ENCODE measurements at regions not wholly inside any gene's neighbourhood (a gene's known extent, or its start where the extent isn't known, plus 50 kb on each side); places are given as distances from the start of the nearest gene placed in this dataset.

DNA sequence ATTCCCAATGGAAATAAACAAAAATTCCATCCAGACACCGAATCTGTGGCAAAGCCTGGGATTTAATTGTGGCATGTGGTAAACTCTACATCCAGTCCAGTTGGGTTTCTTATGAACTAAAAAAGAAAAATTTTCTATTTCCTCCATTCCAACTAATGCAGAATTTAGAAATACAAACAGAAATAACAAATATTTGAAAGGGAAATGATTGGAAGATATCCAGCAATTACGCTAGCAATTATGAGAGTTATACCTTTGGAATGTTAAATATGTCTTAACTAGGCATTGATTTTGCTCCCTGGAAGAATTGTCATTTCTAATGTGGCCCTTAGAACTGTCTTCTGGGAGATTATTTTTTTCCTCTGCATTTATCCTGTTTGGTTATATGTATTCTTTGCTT, 421.4 kb upstream of the KLHL1 start:
- H3K4me1 ChIP-seq = no peaks in the 10 kb centered on the region
- H3K27me3 ChIP-seq = no peaks in the 10 kb centered on the region
- H3K27ac ChIP-seq = no peak overlapping the region
- no peaks in the 10 kb centered on the region for H3K36me3 ChIP-seq
- H3K9me3 ChIP-seq = no peaks in the 10 kb centered on the region
- TF ChIP-seq, protein P1, sequence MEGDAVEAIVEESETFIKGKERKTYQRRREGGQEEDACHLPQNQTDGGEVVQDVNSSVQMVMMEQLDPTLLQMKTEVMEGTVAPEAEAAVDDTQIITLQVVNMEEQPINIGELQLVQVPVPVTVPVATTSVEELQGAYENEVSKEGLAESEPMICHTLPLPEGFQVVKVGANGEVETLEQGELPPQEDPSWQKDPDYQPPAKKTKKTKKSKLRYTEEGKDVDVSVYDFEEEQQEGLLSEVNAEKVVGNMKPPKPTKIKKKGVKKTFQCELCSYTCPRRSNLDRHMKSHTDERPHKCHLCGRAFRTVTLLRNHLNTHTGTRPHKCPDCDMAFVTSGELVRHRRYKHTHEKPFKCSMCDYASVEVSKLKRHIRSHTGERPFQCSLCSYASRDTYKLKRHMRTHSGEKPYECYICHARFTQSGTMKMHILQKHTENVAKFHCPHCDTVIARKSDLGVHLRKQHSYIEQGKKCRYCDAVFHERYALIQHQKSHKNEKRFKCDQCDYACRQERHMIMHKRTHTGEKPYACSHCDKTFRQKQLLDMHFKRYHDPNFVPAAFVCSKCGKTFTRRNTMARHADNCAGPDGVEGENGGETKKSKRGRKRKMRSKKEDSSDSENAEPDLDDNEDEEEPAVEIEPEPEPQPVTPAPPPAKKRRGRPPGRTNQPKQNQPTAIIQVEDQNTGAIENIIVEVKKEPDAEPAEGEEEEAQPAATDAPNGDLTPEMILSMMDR (IDR thresholded peaks at IDR 0.05) = no peak
- no peak overlapping the region for H3K4me3 ChIP-seq
- intact Hi-C loops (cut with DNase I) = no loop called here
- no peak overlapping the region for H3K9ac ChIP-seq (ENCODE audit: low read depth in 2 of 2, low read length in 2 of 2)
- DNase-seq = no peak

DNA sequence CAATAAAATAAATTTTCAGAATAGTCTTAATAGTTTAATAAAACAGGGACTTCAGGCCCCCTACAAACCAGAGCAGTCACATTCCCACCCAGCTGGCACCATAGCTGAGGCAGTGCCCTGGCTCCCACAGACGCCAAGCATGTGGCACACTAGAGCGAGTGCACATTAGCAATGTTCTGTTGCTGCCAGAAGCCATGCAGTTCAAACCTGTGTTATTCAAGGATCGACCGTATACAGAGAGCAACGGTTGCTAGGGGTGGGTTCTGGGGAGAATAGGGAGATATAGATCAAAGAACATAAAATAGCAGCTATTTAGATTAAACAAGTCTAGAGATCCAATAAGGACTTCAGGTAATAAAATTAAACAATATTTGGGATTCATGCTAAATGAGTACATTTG, 419.3 kb upstream of the KLHL1 start:
- Histone ChIP-seq H3K9me3 (no peaks in the 10 kb centered on the region), H3K27me3 (no peaks in the 10 kb centered on the region), H3K4me1 (no peaks in the 10 kb centered on the region), H3K4me3 (no peak overlapping the region), H3K36me3 (no peaks in the 10 kb centered on the region), H3K27ac (no peak overlapping the region), H3K9ac (ENCODE audit: low read depth in 2 of 2, low read length in 2 of 2) (no peak overlapping the region)
- TF ChIP-seq, protein P1 (IDR thresholded peaks at IDR 0.05) = no peak
- intact Hi-C loops (cut with DNase I) = no loop called here
- no peak for DNase-seq

DNA sequence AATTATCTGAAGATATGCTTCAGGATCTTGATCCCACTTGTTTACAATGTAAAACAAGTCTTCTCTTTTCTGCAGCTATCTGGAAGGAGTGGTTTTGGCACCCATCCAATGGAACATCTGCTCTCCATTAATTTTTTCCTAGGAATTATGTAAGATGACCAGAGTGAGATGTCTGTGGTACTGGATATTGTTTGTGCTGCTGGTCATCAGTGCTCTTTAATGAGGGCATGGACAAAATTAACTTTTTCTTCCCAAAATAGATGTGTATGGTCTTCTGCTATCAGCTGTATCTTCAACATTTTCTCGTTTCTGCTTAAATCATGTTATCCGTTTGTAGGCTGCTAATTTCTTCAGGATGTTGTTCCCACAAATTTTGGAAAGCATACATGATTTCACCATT, 415.4 kb upstream of the KLHL1 start:
- no peak for DNase-seq
- intact Hi-C loops (cut with DNase I) = no loop called here
- H3K9me3 ChIP-seq = no peaks in the 10 kb centered on the region

DNA sequence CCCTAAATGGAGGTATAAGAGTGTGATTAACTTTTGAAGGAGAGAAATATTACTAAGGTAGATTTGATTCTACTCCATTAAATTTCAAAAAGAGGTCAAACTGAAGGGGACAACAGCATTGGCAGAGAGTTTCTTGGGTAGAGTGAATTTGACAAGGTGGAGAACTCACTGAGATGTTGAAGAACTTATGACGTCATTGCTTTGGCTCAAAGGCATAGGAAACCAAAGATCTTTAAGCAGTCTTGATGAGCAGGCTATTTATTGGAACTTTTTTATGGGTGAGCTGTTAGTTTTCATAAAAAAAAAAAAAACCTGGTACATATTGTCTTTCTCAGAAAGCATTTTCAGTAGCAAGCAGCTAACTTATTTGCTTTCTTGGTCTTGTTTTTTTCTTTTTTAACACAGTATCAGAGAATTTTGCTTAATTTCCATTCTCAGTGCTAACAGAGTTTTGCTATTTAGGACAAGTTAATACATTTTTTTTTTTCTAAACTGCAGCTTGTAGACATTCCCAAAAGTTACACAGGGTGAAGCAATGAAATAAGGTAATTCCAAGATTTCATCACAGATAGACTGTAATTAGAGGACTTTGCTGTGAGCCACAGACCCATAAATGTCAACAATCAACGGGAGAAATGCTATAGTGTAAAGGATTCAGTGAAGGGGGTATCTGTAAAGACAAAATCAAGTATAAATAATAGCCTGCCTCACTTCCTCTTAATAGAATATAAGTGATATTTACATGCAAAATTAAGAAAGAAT, 412.2 kb upstream of the KLHL1 start:
- intact Hi-C loops (cut with DNase I) = no loop called here
- TF ChIP-seq, protein P1 (IDR thresholded peaks at IDR 0.05) = no peak

More for the DNA sequence above, 415.4 kb upstream of the KLHL1 start:
- H3K9ac ChIP-seq (ENCODE audit: low read depth in 2 of 2, low read length in 2 of 2) = no peak overlapping the region
- H3K4me3 ChIP-seq = no peak overlapping the region
- TF ChIP-seq, protein P1 (IDR thresholded peaks at IDR 0.05) = no peak
- H3K36me3 ChIP-seq = no peaks in the 10 kb centered on the region
- H3K27ac ChIP-seq = no peak overlapping the region
- no peaks in the 10 kb centered on the region for H3K4me1 ChIP-seq
- no peaks in the 10 kb centered on the region for H3K27me3 ChIP-seq

DNA sequence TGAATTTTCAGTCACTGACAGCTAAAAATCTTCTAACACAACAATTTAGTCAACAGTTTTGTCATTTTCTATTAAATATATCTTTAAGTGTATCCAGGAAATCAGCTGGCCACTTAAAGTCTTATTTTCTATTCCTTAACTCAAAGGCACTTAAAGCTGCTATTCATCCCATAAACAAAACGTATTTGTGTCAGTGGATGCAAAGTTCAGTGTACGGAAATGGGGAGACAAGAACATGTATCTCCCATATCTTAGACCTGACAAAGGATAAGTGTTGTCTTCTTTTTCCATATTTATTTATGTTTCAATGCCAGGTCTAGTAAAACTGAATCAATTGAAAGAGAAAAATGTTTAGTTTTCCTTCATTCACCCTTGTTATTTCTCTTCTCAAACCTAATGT, 409.8 kb upstream of the KLHL1 start:
- no peaks in the 10 kb centered on the region for H3K9me3 ChIP-seq
- H3K4me3 ChIP-seq = no peak overlapping the region
- intact Hi-C loops (cut with DNase I) = no loop called here
- H3K9ac ChIP-seq (ENCODE audit: low read depth in 2 of 2, low read length in 2 of 2) = no peak overlapping the region
- TF ChIP-seq, protein P1 (IDR thresholded peaks at IDR 0.05) = no peak
- H3K27me3 ChIP-seq = no peaks in the 10 kb centered on the region
- H3K4me1 ChIP-seq = no peaks in the 10 kb centered on the region
- H3K36me3 ChIP-seq = no peaks in the 10 kb centered on the region
- no peak for DNase-seq
- H3K27ac ChIP-seq = no peak overlapping the region

More for the DNA sequence above, 412.2 kb upstream of the KLHL1 start:
- no peaks in the 10 kb centered on the region for H3K9me3 ChIP-seq
- no peak overlapping the region for H3K27ac ChIP-seq
- no peak overlapping the region for H3K4me3 ChIP-seq
- no peak for DNase-seq
- no peaks in the 10 kb centered on the region for H3K27me3 ChIP-seq
- H3K4me1 ChIP-seq = no peaks in the 10 kb centered on the region
- no peak overlapping the region for H3K9ac ChIP-seq (ENCODE audit: low read depth in 2 of 2, low read length in 2 of 2)
- H3K36me3 ChIP-seq = no peaks in the 10 kb centered on the region

Data from colonic mucosa (tissue), 4 donors.